Prostate gland (tissue), 2 donors: ENCODE measurements at regions not wholly inside any gene's neighbourhood (a gene's known extent, or its start where the extent isn't known, plus 50 kb on each side); places are given as distances from the start of the nearest gene placed in this dataset.
"Not testable (repeated sequence)": the region's sequence is repeated elsewhere in the genome, so short reads cannot be mapped to it uniquely, and the experiment has no call there.

Experiments used
- DNase-seq: peaks from one replicate; pipeline ENCODE4 v3.0.0-alpha.2; 2019; ENCODE audit warnings: low spot score
- H3K27ac ChIP-seq, 2 donors: fragments of 200-600 bp; sonication (generic); 2 replicates each; pipeline ENCODE4 v1.5.1; 2017 to 2019
- H3K27me3 ChIP-seq: fragments of 200-600 bp; sonication (generic); replicated peaks from 2 replicates; pipeline ENCODE4 v1.5.1; 2019; ENCODE audit not compliant: insufficient read depth
- H3K36me3 ChIP-seq, 2 donors: fragments of 200-600 bp; sonication (generic); 1 replicate in 1 of 2; 2 replicates in 1 of 2; pipeline versions ENCODE4 v1.5.1 to v1.8.1; 2017 to 2019
- H3K4me1 ChIP-seq: fragments of 200-600 bp; sonication (generic); replicated peaks from 2 replicates; pipeline ENCODE4 v1.5.1; 2019
- H3K4me3 ChIP-seq, 2 donors: fragments of 200-600 bp; sonication (generic); 2 replicates each; pipeline ENCODE4 v1.5.1; 2017 to 2019
- H3K9me3 ChIP-seq: fragments of 200-600 bp; sonication (generic); 2 replicates; pipeline ENCODE4 v1.5.1; 2017
- POLR2A ChIP-seq: fragments of 450-650 bp; IDR thresholded peaks from one replicate; pipeline ENCODE4 v1.6.1; 2016; ENCODE audit warnings: antibody characterized with exemption, mild to moderate bottlenecking
- POLR2AphosphoS5 ChIP-seq: sonication (generic); formaldehyde crosslinking; IDR thresholded peaks from one replicate; pipeline ENCODE4 v1.6.1; 2017; ENCODE audit warnings: antibody characterized with exemption
- WGBS: methylation state at CpG from one replicate; pipeline ENCODE4 v1.1.5; 2018; 5-methylcytosine and 5-hydroxymethylcytosine counted together
- intact Hi-C: fragments of 100-400 bp; cut with DNase I; formaldehyde crosslinking; loops from one replicate; pipeline ENCODE4 v1.14.2; 2022
- TF ChIP-seq, protein P1 (sequence below), 4 experiments: fragments of 200-600 bp in 2 of 4; fragments of 450-650 bp in 2 of 4; sonication (generic) in 2 of 4; IDR thresholded peaks; 1 replicate in 3 of 4; 2 replicates in 1 of 4; pipeline ENCODE4 v1.5.1; 2016 to 2019; ENCODE audit warnings: antibody characterized with exemption in 4 of 4, mild to moderate bottlenecking in 2 of 4, moderate library complexity in 2 of 4

DNA sequence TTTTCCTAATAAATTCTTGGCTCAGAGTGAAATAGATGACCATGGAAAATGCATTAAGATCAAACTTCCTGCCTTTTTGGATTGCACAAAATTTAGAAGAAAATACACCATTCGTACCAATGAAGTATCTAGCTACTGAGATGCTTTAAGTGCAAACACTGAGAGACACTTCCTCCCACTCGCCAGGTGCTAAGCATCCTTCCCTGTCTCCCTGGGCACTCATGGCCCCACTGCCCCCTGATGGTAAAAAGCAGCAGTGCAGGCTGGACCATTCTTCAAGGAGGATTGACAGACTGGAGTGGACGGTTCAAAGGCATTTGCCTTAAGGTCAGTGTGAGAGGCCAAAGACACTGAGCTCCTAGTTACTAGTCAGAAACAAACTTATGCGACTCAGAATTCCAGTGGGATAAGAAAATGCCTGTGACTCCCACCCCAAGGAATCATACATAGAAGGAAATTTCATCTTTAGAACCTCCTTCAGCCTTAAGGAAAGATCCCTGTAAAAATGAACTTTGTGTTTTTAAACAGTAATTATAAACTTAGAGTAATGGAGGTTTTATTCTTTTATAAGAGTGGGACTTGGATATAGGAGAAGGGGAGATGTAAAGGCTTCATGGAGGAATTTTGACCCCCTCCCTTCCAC lies 86.0 kb upstream of the SLC30A5 start:
- Histone ChIP-seq H3K4me1 (no peaks in the 10 kb centered on the region), H3K9me3 (no peaks in the 10 kb centered on the region), H3K4me3 (no peak overlapping the region), H3K27ac (no peak overlapping the region), H3K36me3 (no peaks in the 10 kb centered on the region), H3K27me3 (no peaks in the 10 kb centered on the region)
- DNase-seq = peak; percentile 56
- intact Hi-C loops = loop anchor here (5.0 kb wide), 1 partner anchor 721 kb away; no protein-coding TSS in a partner anchor
- TF ChIP-seq, protein P1, sequence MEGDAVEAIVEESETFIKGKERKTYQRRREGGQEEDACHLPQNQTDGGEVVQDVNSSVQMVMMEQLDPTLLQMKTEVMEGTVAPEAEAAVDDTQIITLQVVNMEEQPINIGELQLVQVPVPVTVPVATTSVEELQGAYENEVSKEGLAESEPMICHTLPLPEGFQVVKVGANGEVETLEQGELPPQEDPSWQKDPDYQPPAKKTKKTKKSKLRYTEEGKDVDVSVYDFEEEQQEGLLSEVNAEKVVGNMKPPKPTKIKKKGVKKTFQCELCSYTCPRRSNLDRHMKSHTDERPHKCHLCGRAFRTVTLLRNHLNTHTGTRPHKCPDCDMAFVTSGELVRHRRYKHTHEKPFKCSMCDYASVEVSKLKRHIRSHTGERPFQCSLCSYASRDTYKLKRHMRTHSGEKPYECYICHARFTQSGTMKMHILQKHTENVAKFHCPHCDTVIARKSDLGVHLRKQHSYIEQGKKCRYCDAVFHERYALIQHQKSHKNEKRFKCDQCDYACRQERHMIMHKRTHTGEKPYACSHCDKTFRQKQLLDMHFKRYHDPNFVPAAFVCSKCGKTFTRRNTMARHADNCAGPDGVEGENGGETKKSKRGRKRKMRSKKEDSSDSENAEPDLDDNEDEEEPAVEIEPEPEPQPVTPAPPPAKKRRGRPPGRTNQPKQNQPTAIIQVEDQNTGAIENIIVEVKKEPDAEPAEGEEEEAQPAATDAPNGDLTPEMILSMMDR (IDR thresholded peaks at IDR 0.05) = peak in 3 of 4 experiments; percentile 69 to 81 (median 80)
- no peak for TF ChIP-seq POLR2A
- peak; percentile 42 for TF ChIP-seq POLR2AphosphoS5
- 20% methylated on average over 4 of the region's 4 CpGs for WGBS

DNA sequence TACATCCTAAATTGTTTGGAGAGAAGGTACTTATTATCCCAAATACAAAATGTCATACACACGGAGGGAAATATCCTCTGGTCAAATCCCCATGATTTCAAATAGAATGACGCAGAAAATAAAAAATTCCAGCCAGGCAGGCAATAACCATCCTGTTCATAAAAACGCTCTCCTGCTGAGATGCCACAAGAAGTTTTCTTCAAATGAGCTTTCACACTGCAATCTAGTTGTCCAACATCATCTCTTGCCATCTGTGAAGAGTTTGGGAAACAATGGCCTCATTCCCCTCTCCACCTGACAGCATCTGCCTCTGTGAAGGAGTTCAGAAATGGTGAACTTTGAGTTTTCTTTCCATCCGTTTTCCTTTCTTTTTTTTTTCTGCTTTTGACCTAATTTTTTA lies 83.3 kb upstream of the SLC30A5 start:
- intact Hi-C loops = no loop called here
- WGBS = 86% methylated on average over 4 of the region's 4 CpGs

DNA sequence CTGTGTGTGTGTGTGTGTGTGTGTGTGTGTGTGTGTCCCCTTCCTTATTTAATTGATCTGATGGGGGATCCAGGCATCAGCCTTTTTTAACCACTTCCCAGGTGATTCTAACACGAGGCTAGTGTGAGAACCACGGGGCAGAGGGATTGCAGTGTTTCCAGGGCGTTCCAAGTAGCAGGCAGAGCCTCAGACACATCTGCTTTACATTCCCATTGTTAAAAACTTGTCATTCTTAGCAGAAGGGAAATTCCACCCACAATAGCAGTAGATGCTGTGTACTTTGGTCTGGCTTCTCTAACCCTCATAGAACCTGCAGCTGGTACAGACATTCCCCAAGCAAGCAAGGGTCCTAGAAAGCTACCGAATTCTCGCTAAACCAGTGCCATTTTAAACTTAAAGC lies 81.9 kb upstream of the SLC30A5 start:
- H3K4me1 ChIP-seq = no peaks in the 10 kb centered on the region
- TF ChIP-seq POLR2A (no peak), POLR2AphosphoS5 (no peak)
- TF ChIP-seq, protein P1 (IDR thresholded peaks at IDR 0.05) = no peak
- no peak for DNase-seq
- H3K4me3 ChIP-seq = no peak overlapping the region
- no peaks in the 10 kb centered on the region for H3K9me3 ChIP-seq
- 69% methylated on average over 5 of the region's 5 CpGs for whole genome bisulfite sequencing
- no peaks in the 10 kb centered on the region for H3K27me3 ChIP-seq
- intact Hi-C loops = no loop called here
- H3K27ac ChIP-seq = no peak overlapping the region
- no peaks in the 10 kb centered on the region for H3K36me3 ChIP-seq

More for the DNA sequence above, 83.3 kb upstream of the SLC30A5 start:
- H3K9me3 ChIP-seq = no peaks in the 10 kb centered on the region
- H3K36me3 ChIP-seq = no peaks in the 10 kb centered on the region
- DNase-seq = no peak
- no peak overlapping the region for H3K27ac ChIP-seq
- no peaks in the 10 kb centered on the region for H3K27me3 ChIP-seq
- no peak for TF ChIP-seq POLR2AphosphoS5
- no peak for TF ChIP-seq POLR2A
- TF ChIP-seq, protein P1 (IDR thresholded peaks at IDR 0.05) = no peak
- no peak overlapping the region for H3K4me3 ChIP-seq
- no peaks in the 10 kb centered on the region for H3K4me1 ChIP-seq

DNA sequence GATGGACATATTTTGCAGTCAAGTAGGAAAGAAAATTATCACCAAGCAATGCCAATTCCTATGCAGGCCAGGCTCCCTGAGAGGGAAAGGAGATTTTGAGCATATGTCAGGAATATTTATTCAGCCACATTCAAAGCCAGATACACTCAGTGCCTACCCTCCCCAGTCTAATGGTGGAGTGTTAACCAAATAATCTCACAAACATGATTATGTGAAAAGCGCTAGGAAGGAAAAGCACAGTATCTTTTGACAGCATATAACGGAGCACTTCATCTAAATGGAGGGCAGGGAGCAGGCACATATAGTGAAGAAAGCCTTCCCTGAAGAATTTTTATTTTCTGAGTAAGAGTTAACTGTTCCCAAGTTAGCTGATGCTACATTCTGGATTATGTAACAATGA lies 80.3 kb upstream of the SLC30A5 start:
- WGBS = 100% methylated on average over 2 of the region's 2 CpGs
- Histone ChIP-seq H3K4me3 (no peak overlapping the region), H3K36me3 (no peaks in the 10 kb centered on the region), H3K9me3 (no peaks in the 10 kb centered on the region), H3K27me3 (no peaks in the 10 kb centered on the region), H3K4me1 (no peaks in the 10 kb centered on the region), H3K27ac (no peak overlapping the region)
- TF ChIP-seq POLR2AphosphoS5 (no peak), POLR2A (no peak)
- TF ChIP-seq, protein P1 (IDR thresholded peaks at IDR 0.05) = no peak
- intact Hi-C loops = no loop called here
- DNase-seq = no peak

DNA sequence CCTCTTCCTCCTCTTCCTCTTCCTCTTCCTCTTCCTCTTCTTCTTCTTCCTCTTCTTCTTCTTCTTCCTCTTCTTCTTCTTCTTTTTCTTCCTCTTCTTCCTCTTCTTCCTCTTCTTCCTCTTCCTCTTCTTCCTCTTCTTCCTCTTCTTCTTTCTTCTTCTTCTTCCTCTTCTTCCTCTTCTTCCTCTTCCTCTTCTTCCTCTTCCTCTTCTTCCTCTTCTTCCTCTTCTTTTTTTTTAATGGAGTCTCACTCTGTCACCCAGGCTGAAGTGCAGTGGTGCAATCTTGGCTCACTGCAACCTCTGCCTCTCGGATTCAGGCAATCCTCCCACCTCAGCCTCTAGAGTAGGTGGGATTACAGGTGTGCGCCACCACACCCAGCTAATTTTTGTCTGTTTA lies 79.8 kb upstream of the SLC30A5 start:
- H3K27me3 ChIP-seq, H3K4me1 ChIP-seq, intact Hi-C loops, H3K36me3 ChIP-seq, H3K9me3 ChIP-seq, H3K27ac ChIP-seq, DNase-seq, H3K4me3 ChIP-seq: not testable (repeated sequence)
- 98% methylated on average over 2 of the region's 2 CpGs for WGBS
